Stimulated activated naive CD8-positive, alpha-beta T cell treated with anti-CD3 and anti-CD28 coated beads, Interleukin-15, Interleukin-2, amounts not matched to agents 100 ng/mL and 50 ng/mL, for 24 hours (primary cell): ENCODE measurements at regions not wholly inside any gene's neighbourhood (a gene's known extent, or its start where the extent isn't known, plus 50 kb on each side); places are given as distances from the start of the nearest gene placed in this dataset.

Source experiments
- H3K27ac Mint-ChIP-seq: one replicate; pipeline ENCODE4 v1.8.0; 2021; ENCODE audit warnings: mild to moderate bottlenecking, mixed read lengths
- H3K27me3 Mint-ChIP-seq: one replicate; pipeline ENCODE4 v1.8.0; 2021; ENCODE audit warnings: mixed read lengths
- H3K36me3 Mint-ChIP-seq: one replicate; pipeline ENCODE4 v1.8.0; 2021; ENCODE audit warnings: low read depth, mixed read lengths
- H3K4me1 Mint-ChIP-seq: one replicate; pipeline ENCODE4 v1.8.0; 2021; ENCODE audit warnings: low read depth, mixed read lengths
- H3K4me3 Mint-ChIP-seq: one replicate; pipeline ENCODE4 v1.8.0; 2021; ENCODE audit warnings: mild to moderate bottlenecking, mixed read lengths
- H3K9me3 Mint-ChIP-seq: one replicate; pipeline ENCODE4 v1.8.0; 2021; ENCODE audit warnings: mixed read lengths

GRCh38 chr18:34631093-34631966, 78.8 kb upstream of the DTNA start:
- Mint-ChIP-seq H3K4me3 (no peak overlapping the region), H3K27me3 (no peaks in the 10 kb centered on the region), H3K9me3 (no peaks in the 10 kb centered on the region), H3K36me3 (no peaks in the 10 kb centered on the region), H3K4me1 (no peaks in the 10 kb centered on the region), H3K27ac (no peak overlapping the region)

DNA sequence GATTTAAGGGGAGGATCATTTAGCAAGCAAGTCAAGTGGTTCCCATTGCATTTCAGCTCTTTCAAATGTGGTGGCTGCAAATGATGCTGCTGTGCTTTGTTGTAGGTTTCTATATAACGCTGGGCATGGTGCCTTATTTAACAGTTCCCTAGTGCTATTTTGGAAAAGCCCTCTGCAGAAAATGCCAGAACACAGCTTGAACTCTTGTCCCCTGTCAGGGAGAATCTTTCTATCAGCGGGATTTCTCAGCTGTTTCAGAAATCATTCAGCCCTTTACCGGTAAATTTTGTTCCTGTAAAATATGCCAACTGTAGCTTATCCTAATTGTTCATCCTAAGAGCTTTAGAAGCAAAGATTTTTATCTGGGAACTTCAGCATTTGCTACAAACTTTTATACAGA, 77.8 kb upstream of the DTNA start:
- Mint-ChIP-seq H3K4me1 (no peaks in the 10 kb centered on the region), H3K27ac (no peak overlapping the region), H3K9me3 (no peaks in the 10 kb centered on the region), H3K36me3 (no peaks in the 10 kb centered on the region), H3K27me3 (no peaks in the 10 kb centered on the region), H3K4me3 (no peak overlapping the region)

GRCh38 chr18:34633368-34633767, 76.7 kb upstream of the DTNA start:
- H3K4me3 Mint-ChIP-seq, result no peak overlapping the region
- no peak overlapping the region for H3K27ac Mint-ChIP-seq
- no peaks in the 10 kb centered on the region for H3K4me1 Mint-ChIP-seq
- no peaks in the 10 kb centered on the region for H3K9me3 Mint-ChIP-seq
- no peaks in the 10 kb centered on the region for H3K36me3 Mint-ChIP-seq
- H3K27me3 Mint-ChIP-seq, result no peaks in the 10 kb centered on the region

GRCh38 chr18:34637094-34637801, 72.8 kb upstream of the DTNA start:
- Mint-ChIP-seq H3K9me3 (no peaks in the 10 kb centered on the region), H3K4me3 (no peak overlapping the region), H3K27ac (no peak overlapping the region), H3K27me3 (no peaks in the 10 kb centered on the region), H3K36me3 (no peaks in the 10 kb centered on the region), H3K4me1 (no peaks in the 10 kb centered on the region)

GRCh38 chr18:34639687-34640086, 70.4 kb upstream of the DTNA start:
- H3K36me3 Mint-ChIP-seq, result no peaks in the 10 kb centered on the region
- H3K27ac Mint-ChIP-seq, result no peak overlapping the region
- H3K4me3 Mint-ChIP-seq, result no peak overlapping the region
- H3K9me3 Mint-ChIP-seq, result no peaks in the 10 kb centered on the region
- H3K27me3 Mint-ChIP-seq, result no peaks in the 10 kb centered on the region
- H3K4me1 Mint-ChIP-seq, result no peaks in the 10 kb centered on the region

GRCh38 chr18:34640276-34640675, 69.8 kb upstream of the DTNA start:
- Mint-ChIP-seq H3K36me3 (no peaks in the 10 kb centered on the region), H3K27ac (no peak overlapping the region), H3K27me3 (no peaks in the 10 kb centered on the region), H3K4me1 (no peaks in the 10 kb centered on the region), H3K4me3 (no peak overlapping the region), H3K9me3 (no peaks in the 10 kb centered on the region)

GRCh38 chr18:34643989-34644388, 66.1 kb upstream of the DTNA start:
- no peaks in the 10 kb centered on the region for H3K36me3 Mint-ChIP-seq
- peaks cover 9% of the 10 kb centered on the region for H3K27me3 Mint-ChIP-seq
- H3K27ac Mint-ChIP-seq, result no peak overlapping the region
- no peak overlapping the region for H3K4me3 Mint-ChIP-seq
- H3K4me1 Mint-ChIP-seq, result no peaks in the 10 kb centered on the region
- H3K9me3 Mint-ChIP-seq, result no peaks in the 10 kb centered on the region

DNA sequence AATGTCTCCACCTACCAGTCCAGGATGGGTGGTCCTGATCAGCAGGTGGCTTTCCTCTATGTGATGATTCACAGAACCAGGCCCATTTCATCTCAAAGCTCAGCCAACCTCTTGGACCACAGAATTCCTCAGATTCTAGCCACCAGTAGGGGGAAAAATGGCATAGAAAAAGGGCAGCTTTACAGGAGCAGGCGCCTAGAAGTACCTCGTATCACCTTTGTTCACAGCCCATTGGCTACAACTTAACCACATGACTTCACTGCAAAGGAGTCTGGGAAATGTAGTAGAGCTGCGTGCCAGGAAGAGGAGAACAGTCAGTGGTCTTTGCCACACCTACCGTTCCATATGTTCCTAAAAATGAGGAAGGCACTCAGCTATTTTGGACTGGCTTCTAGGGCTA, 62.8 kb upstream of the DTNA start:
- Mint-ChIP-seq H3K36me3 (no peaks in the 10 kb centered on the region), H3K27me3 (peaks cover 19% of the 10 kb centered on the region), H3K9me3 (no peaks in the 10 kb centered on the region), H3K4me3 (no peak overlapping the region), H3K4me1 (no peaks in the 10 kb centered on the region), H3K27ac (no peak overlapping the region)

DNA sequence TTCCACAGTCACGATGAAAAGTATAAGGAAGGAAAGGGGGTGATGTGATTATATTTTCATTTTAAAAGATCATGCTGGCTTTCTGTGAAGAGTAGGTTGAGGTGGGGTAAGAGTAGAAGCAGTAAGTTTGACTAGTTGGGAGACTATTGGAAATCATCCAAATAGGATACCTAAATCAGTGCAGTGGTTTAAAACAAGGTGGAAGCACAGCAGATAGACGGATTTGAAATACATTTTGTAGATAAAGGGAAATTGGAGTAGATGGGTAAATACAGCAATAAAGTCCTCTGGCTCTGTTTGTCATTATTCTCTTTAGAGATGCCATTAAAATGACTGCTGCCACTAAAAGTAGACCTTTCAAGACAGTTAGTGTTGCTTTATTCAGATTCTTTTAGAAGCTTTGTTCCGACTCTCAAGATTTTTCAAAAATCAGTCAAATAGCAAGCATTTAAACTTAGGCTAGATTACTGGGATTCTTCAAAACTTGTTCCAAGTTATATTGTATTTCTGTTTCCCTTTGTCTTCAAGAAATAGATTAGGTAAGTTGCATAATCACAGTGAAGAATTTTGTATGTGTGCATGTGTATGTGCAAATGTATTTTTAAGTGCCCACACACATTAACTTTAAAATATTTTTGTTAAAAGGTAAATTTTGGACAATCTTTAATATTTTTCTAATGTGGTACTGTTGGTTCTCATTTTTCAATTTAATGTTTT, 61.7 kb upstream of the DTNA start:
- no peaks in the 10 kb centered on the region for H3K36me3 Mint-ChIP-seq
- H3K27ac Mint-ChIP-seq, result no peak overlapping the region
- H3K4me3 Mint-ChIP-seq, result no peak overlapping the region
- no peaks in the 10 kb centered on the region for H3K4me1 Mint-ChIP-seq
- peaks cover 19% of the 10 kb centered on the region for H3K27me3 Mint-ChIP-seq
- no peaks in the 10 kb centered on the region for H3K9me3 Mint-ChIP-seq

- Mint-ChIP-seq H3K4me3 (no peak overlapping the region), H3K9me3 (no peaks in the 10 kb centered on the region), H3K4me1 (no peaks in the 10 kb centered on the region), H3K36me3 (no peaks in the 10 kb centered on the region), H3K27ac (no peak overlapping the region), H3K27me3 (peaks cover 19% of the 10 kb centered on the region)
Measured at GRCh38 chr18:34649080-34649479, 61.0 kb upstream of the DTNA start.

DNA sequence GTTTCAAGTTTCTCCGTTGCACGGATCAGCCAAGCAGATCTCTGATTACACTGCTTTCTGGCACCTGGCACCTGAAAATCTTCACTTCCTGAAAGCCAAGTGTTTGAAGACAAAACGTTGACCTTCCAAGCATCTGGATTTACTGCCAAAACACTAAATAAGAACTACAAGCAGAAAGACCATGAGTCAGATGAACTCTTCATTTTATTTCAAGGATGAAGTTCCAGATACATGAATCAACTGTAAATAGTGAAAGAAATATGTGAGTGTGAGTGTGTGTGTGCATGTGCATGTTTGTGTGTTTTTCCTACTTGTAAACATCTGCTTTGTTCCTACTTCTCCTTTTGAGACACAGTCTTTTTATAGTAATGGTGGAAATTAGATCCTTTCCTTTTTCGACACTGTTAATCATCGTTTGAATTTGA, 60.0 kb upstream of the DTNA start:
- Mint-ChIP-seq H3K27me3 (peaks cover 19% of the 10 kb centered on the region), H3K4me1 (no peaks in the 10 kb centered on the region)

GRCh38 chr18:34651586-34652369, 58.3 kb upstream of the DTNA start:
- Mint-ChIP-seq H3K4me1 (no peaks in the 10 kb centered on the region), H3K27ac (no peak overlapping the region), H3K4me3 (no peak overlapping the region), H3K9me3 (no peaks in the 10 kb centered on the region), H3K36me3 (no peaks in the 10 kb centered on the region), H3K27me3 (peaks cover 14% of the 10 kb centered on the region)

More for the DNA sequence above, 60.0 kb upstream of the DTNA start:
- H3K9me3 Mint-ChIP-seq, result no peaks in the 10 kb centered on the region
- H3K36me3 Mint-ChIP-seq, result no peaks in the 10 kb centered on the region
- H3K27ac Mint-ChIP-seq, result no peak overlapping the region
- H3K4me3 Mint-ChIP-seq, result no peak overlapping the region

- H3K27ac Mint-ChIP-seq, result no peak overlapping the region
- H3K9me3 Mint-ChIP-seq, result no peaks in the 10 kb centered on the region
- no peak overlapping the region for H3K4me3 Mint-ChIP-seq
- H3K27me3 Mint-ChIP-seq, result peaks cover 19% of the 10 kb centered on the region
- no peaks in the 10 kb centered on the region for H3K4me1 Mint-ChIP-seq
- H3K36me3 Mint-ChIP-seq, result no peaks in the 10 kb centered on the region
Measured at GRCh38 chr18:34655131-34655530, 55.0 kb upstream of the DTNA start.

DNA sequence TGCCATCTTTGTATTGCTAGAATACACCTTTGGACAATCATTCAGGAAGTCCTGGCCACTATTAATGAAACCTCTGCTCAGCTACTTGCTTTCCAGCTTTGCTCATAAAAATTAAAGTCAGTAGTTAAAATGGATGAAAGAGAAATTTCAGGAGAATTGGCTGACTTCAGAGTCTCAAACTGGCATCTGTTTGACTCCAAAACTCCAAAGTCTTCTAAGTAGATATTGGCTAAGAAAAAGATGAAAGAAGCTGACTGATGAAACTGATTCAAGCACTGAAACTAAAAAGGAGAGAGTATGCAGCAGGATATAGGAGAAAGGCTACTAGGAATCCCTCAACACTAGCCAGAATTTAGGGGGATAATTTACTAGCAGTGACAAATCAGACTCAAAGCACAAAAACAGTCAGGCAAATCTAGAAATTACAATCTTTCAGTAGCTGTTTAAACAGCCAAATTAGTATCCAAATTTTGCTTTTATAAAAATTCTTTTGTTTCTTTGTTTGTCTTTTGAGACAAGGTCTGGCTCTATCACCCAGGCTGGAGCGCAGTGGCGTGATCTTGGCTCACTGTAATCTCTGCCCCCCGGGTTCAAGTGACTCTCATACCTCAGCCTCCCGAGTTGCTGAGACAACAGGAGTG, 52.1 kb upstream of the DTNA start:
- H3K9me3 Mint-ChIP-seq, result no peaks in the 10 kb centered on the region
- peaks cover 19% of the 10 kb centered on the region for H3K27me3 Mint-ChIP-seq
- H3K27ac Mint-ChIP-seq, result no peak overlapping the region
- H3K4me1 Mint-ChIP-seq, result no peaks in the 10 kb centered on the region
- H3K36me3 Mint-ChIP-seq, result no peaks in the 10 kb centered on the region
- no peak overlapping the region for H3K4me3 Mint-ChIP-seq
